Hepatocyte (in vitro differentiated cells): ENCODE measurements at regions not wholly inside any gene's neighbourhood (a gene's known extent, or its start where the extent isn't known, plus 50 kb on each side); places are given as distances from the start of the nearest gene placed in this dataset.

Source experiments
- DNase-seq: peaks from one replicate; pipeline ENCODE4 v3.0.0-alpha.2; 2016; ENCODE audit warnings: low spot score
- H2AFZ ChIP-seq: fragments of 200-600 bp; sonication (generic); 2 replicates; pipeline ENCODE4 v1.6.0; 2016; ENCODE audit warnings: antibody characterized with exemption, mild to moderate bottlenecking
- H3K27ac ChIP-seq: fragments of 200-600 bp; sonication (generic); 2 replicates; pipeline ENCODE4 v1.5.1; 2016; ENCODE audit warnings: mild to moderate bottlenecking
- H3K27me3 ChIP-seq: fragments of 200-600 bp; sonication (generic); 2 replicates; pipeline ENCODE4 v1.6.1; 2016
- H3K36me3 ChIP-seq: fragments of 200-600 bp; sonication (generic); replicated peaks from 2 replicates; pipeline ENCODE4 v1.5.1; 2016; ENCODE audit warnings: low read depth; ENCODE audit not compliant: insufficient read depth
- H3K4me1 ChIP-seq: fragments of 200-600 bp; sonication (generic); 2 replicates; pipeline ENCODE4 v1.5.1; 2016; ENCODE audit warnings: mild to moderate bottlenecking, moderate library complexity; ENCODE audit not compliant: insufficient read depth
- H3K4me2 ChIP-seq: fragments of 200-600 bp; sonication (generic); 2 replicates; pipeline ENCODE4 v1.6.0; 2016
- H3K4me3 ChIP-seq: fragments of 200-600 bp; sonication (generic); 2 replicates; pipeline ENCODE4 v1.5.1; 2016; ENCODE audit warnings: mild to moderate bottlenecking
- H3K79me2 ChIP-seq: fragments of 200-600 bp; sonication (generic); 2 replicates; pipeline ENCODE4 v1.6.0; 2017; ENCODE audit warnings: mild to moderate bottlenecking
- H3K9me2 ChIP-seq: fragments of 200-600 bp; sonication (generic); replicated peaks from 2 replicates; pipeline ENCODE4 v1.6.0; 2017; ENCODE audit warnings: mild to moderate bottlenecking; ENCODE audit not compliant: insufficient read depth
- H3K9me3 ChIP-seq: fragments of 200-600 bp; sonication (generic); 2 replicates; pipeline ENCODE4 v1.5.1; 2016; ENCODE audit warnings: low read depth, mild to moderate bottlenecking
- H4K20me1 ChIP-seq: fragments of 200-600 bp; sonication (generic); 2 replicates; pipeline ENCODE4 v1.6.0; 2016; ENCODE audit warnings: mild to moderate bottlenecking; ENCODE audit not compliant: insufficient read depth, poor library complexity, severe bottlenecking
- CTCF ChIP-seq: fragments of 200-600 bp; sonication (generic); IDR thresholded peaks from 2 replicates; pipeline ENCODE4 v1.5.1; 2016; ENCODE audit warnings: antibody characterized with exemption, mild to moderate bottlenecking; ENCODE audit not compliant: poor library complexity
- EZH2 ChIP-seq: fragments of 200-600 bp; sonication (generic); IDR thresholded peaks from 2 replicates; pipeline ENCODE4 v1.6.1; 2016; ENCODE audit warnings: antibody characterized with exemption, mild to moderate bottlenecking, borderline replicate concordance
- EZH2phosphoT487 ChIP-seq: fragments of 200-600 bp; sonication (generic); IDR thresholded peaks from one replicate; pipeline ENCODE4 v1.6.1; 2018; ENCODE audit warnings: antibody characterized with exemption, mild to moderate bottlenecking, low read depth, moderate library complexity; ENCODE audit not compliant: unreplicated experiment, severe bottlenecking
- WGBS: methylation state at CpG from one replicate; pipeline ENCODE4 v1.1.6; 2016; ENCODE audit warnings: low lambda C conversion rate; ENCODE audit errors: missing lambda C conversion rate; 5-methylcytosine and 5-hydroxymethylcytosine counted together

DNA sequence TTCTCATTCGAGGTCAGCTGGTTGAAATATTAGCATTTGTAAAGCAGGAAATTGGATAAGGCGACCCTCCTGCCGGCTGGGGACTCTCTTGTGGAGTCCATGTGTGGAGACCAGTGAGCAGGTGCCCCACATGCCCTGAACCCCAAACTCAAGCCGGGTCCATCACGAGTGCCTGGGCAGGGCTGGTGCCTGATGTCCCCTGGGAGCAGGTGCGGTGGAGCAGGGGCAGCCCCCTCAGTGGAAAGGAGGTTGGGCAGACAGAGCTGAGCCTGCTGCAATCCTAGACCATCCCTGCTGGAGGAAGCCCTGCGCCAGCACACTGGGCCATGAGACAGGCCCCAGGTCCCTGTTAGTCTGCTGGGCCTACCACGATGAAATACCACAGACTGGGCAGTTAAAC, 395.6 kb downstream of the NPHP4 start:
- Histone ChIP-seq H3K79me2 (no peaks in the 10 kb centered on the region), H3K4me3 (no peak overlapping the region), H3K9me2 (no peaks in the 10 kb centered on the region), H3K4me1 (peaks cover 19% of the 10 kb centered on the region), H3K4me2 (no peak overlapping the region), H3K27me3 (no peaks in the 10 kb centered on the region), H3K36me3 (no peaks in the 10 kb centered on the region), H2AFZ (no peak overlapping the region), H3K9me3 (no peaks in the 10 kb centered on the region), H3K27ac (peak overlapping the region; percentile 23), H4K20me1 (no peaks in the 10 kb centered on the region)
- TF ChIP-seq EZH2phosphoT487, result no peak
- no peak for TF ChIP-seq EZH2
- no peak for TF ChIP-seq CTCF
- DNase-seq, result no peak
- 84% methylated on average over 7 of the region's 8 CpGs for WGBS

GRCh38 chr1:5595531-5596170, 396.6 kb downstream of the NPHP4 start:
- no peaks in the 10 kb centered on the region for H3K9me2 ChIP-seq
- no peaks in the 10 kb centered on the region for H3K36me3 ChIP-seq
- no peak overlapping the region for H3K4me3 ChIP-seq
- no peak overlapping the region for H3K4me2 ChIP-seq
- H3K4me1 ChIP-seq, result peaks cover 19% of the 10 kb centered on the region
- H3K27ac ChIP-seq, result no peak overlapping the region
- peaks cover 3% of the 10 kb centered on the region for H3K9me3 ChIP-seq
- TF ChIP-seq EZH2, result no peak
- no peak for TF ChIP-seq EZH2phosphoT487
- no peak for TF ChIP-seq CTCF
- H4K20me1 ChIP-seq, result no peaks in the 10 kb centered on the region
- no peak for DNase-seq
- WGBS, result 91% methylated on average over 17 of the region's 17 CpGs
- no peak overlapping the region for H2AFZ ChIP-seq
- no peaks in the 10 kb centered on the region for H3K27me3 ChIP-seq
- H3K79me2 ChIP-seq, result no peaks in the 10 kb centered on the region

DNA sequence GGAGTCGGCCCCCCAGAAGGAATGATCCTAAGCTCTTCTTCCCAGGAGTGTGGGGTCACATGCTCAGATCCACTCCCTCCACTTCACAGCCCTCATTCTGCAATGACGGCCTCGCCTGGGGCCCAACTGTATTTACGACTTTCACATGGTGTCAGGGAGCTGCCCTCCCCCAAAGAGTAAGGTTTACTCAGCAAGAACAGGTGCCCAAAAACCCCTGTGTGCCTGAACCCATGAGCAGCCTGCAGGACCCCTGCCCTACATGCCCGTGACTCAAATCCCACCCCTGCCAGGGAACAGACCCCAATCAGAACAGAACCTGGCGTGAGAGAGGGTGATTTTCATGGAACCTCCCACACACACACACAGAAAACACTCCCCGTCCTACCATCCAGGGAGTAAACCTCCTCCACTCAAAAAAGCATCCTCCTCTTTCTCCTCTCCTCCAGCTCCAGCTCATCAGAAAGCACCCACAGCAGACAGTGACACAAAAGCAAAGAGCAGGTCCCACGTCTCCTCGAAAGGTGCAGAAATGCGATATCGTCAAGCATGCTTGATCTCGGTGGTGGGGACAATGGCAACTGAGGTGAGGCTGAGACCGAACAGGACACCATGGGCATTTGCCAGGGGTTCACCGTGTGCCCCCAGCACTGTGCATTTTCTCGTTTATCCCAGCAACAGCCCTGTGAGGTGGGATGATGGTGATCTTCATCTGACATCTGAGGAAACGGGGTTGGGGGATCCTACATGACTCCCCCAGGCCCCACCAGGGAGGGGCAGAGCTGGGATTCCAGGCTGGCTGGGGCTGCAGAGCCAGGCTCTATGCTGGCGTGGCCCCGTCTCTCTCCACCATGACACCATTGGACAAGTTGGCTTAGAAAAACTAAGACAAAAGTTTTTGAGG, 397.9 kb downstream of the NPHP4 start:
- no peaks in the 10 kb centered on the region for H3K36me3 ChIP-seq
- no peaks in the 10 kb centered on the region for H4K20me1 ChIP-seq
- H3K9me3 ChIP-seq, result peaks cover 11% of the 10 kb centered on the region
- no peak overlapping the region for H3K27ac ChIP-seq
- no peak for DNase-seq
- H2AFZ ChIP-seq, result no peak overlapping the region
- H3K9me2 ChIP-seq, result no peaks in the 10 kb centered on the region
- H3K4me1 ChIP-seq, result peaks cover 19% of the 10 kb centered on the region
- H3K4me3 ChIP-seq, result no peak overlapping the region
- WGBS, result 81% methylated on average over 18 of the region's 18 CpGs
- no peaks in the 10 kb centered on the region for H3K79me2 ChIP-seq
- no peak overlapping the region for H3K4me2 ChIP-seq
- H3K27me3 ChIP-seq, result no peaks in the 10 kb centered on the region
- TF ChIP-seq CTCF (no peak), EZH2phosphoT487 (no peak)
